Activated T-cell treated with anti-CD3 and anti-CD28 coated beads, Interleukin-2, amount 50 U/mL, for 24 hours (primary cell): ENCODE measurements at regions not wholly inside any gene's neighbourhood (a gene's known extent, or its start where the extent isn't known, plus 50 kb on each side); places are given as distances from the start of the nearest gene placed in this dataset.

ENCODE experiments used
- DNase-seq: peaks from one replicate; pipeline ENCODE4 v3.0.0-alpha.2; 2020
- H3K27ac Mint-ChIP-seq: 2 replicates; pipeline ENCODE4 v1.8.0; 2020; ENCODE audit warnings: mild to moderate bottlenecking, mixed read lengths
- H3K27me3 Mint-ChIP-seq: 2 replicates; pipeline ENCODE4 v1.8.0; 2020; ENCODE audit warnings: mixed read lengths
- H3K36me3 Mint-ChIP-seq: 2 replicates; pipeline ENCODE4 v1.8.0; 2020; ENCODE audit warnings: low read depth, mixed read lengths
- H3K4me1 Mint-ChIP-seq: 2 replicates; pipeline ENCODE4 v1.8.0; 2020; ENCODE audit warnings: low read depth, mixed read lengths
- H3K4me3 Mint-ChIP-seq: 2 replicates; pipeline ENCODE4 v1.8.0; 2020; ENCODE audit warnings: mild to moderate bottlenecking, moderate library complexity, mixed read lengths
- H3K9me3 Mint-ChIP-seq: 2 replicates; pipeline ENCODE4 v1.8.0; 2020; ENCODE audit warnings: mixed read lengths

- DNase-seq = no peak
- Mint-ChIP-seq H3K4me3 (no peak overlapping the region), H3K27me3 (no peaks in the 10 kb centered on the region), H3K9me3 (no peaks in the 10 kb centered on the region), H3K27ac (no peak overlapping the region), H3K36me3 (no peaks in the 10 kb centered on the region), H3K4me1 (no peaks in the 10 kb centered on the region)
Observed at GRCh38 chr1:238673561-238673960, 712.8 kb upstream of the CHRM3 start.

GRCh38 chr1:238672806-238673205 is 713.6 kb upstream of the CHRM3 start:
- H3K27ac Mint-ChIP-seq = no peak overlapping the region
- H3K4me3 Mint-ChIP-seq = no peak overlapping the region
- H3K36me3 Mint-ChIP-seq = no peaks in the 10 kb centered on the region
- H3K27me3 Mint-ChIP-seq = no peaks in the 10 kb centered on the region
- no peaks in the 10 kb centered on the region for H3K4me1 Mint-ChIP-seq
- H3K9me3 Mint-ChIP-seq = peaks cover 2% of the 10 kb centered on the region
- no peak for DNase-seq

- H3K4me3 Mint-ChIP-seq = no peak overlapping the region
- H3K27ac Mint-ChIP-seq = no peak overlapping the region
- H3K4me1 Mint-ChIP-seq = no peaks in the 10 kb centered on the region
- no peaks in the 10 kb centered on the region for H3K27me3 Mint-ChIP-seq
- DNase-seq = no peak
- H3K36me3 Mint-ChIP-seq = no peaks in the 10 kb centered on the region
- peaks cover 2% of the 10 kb centered on the region for H3K9me3 Mint-ChIP-seq
Observed at GRCh38 chr1:238672262-238672661, 714.1 kb upstream of the CHRM3 start.

- H3K27me3 Mint-ChIP-seq = no peaks in the 10 kb centered on the region
- peaks cover 10% of the 10 kb centered on the region for H3K9me3 Mint-ChIP-seq
- no peaks in the 10 kb centered on the region for H3K4me1 Mint-ChIP-seq
- H3K36me3 Mint-ChIP-seq = no peaks in the 10 kb centered on the region
- H3K27ac Mint-ChIP-seq = no peak overlapping the region
- no peak overlapping the region for H3K4me3 Mint-ChIP-seq
- no peak for DNase-seq
Observed at GRCh38 chr1:238664139-238664538, 722.2 kb upstream of the CHRM3 start.

GRCh38 chr1:238660849-238661248 is 725.5 kb upstream of the CHRM3 start:
- H3K9me3 Mint-ChIP-seq = peaks cover 8% of the 10 kb centered on the region
- H3K27me3 Mint-ChIP-seq = no peaks in the 10 kb centered on the region
- no peak for DNase-seq
- H3K4me3 Mint-ChIP-seq = no peak overlapping the region
- H3K27ac Mint-ChIP-seq = no peak overlapping the region
- no peaks in the 10 kb centered on the region for H3K4me1 Mint-ChIP-seq
- H3K36me3 Mint-ChIP-seq = no peaks in the 10 kb centered on the region

- H3K9me3 Mint-ChIP-seq = peaks cover 11% of the 10 kb centered on the region
- H3K4me1 Mint-ChIP-seq = no peaks in the 10 kb centered on the region
- H3K4me3 Mint-ChIP-seq = no peak overlapping the region
- no peak overlapping the region for H3K27ac Mint-ChIP-seq
- H3K27me3 Mint-ChIP-seq = no peaks in the 10 kb centered on the region
- no peaks in the 10 kb centered on the region for H3K36me3 Mint-ChIP-seq
- no peak for DNase-seq
Observed at GRCh38 chr1:238658763-238659162, 727.6 kb upstream of the CHRM3 start.

GRCh38 chr1:238653693-238654321 is 732.6 kb upstream of the CHRM3 start:
- Mint-ChIP-seq H3K4me3 (no peak overlapping the region), H3K27me3 (no peaks in the 10 kb centered on the region), H3K27ac (no peak overlapping the region), H3K36me3 (no peaks in the 10 kb centered on the region), H3K9me3 (peaks cover 5% of the 10 kb centered on the region), H3K4me1 (no peaks in the 10 kb centered on the region)
- DNase-seq = no peak

GRCh38 chr1:238652346-238652968 is 733.9 kb upstream of the CHRM3 start:
- Mint-ChIP-seq H3K27me3 (no peaks in the 10 kb centered on the region), H3K27ac (no peak overlapping the region), H3K4me1 (no peaks in the 10 kb centered on the region), H3K36me3 (no peaks in the 10 kb centered on the region), H3K4me3 (no peak overlapping the region), H3K9me3 (peaks cover 5% of the 10 kb centered on the region)
- DNase-seq = no peak

GRCh38 chr1:238649200-238649599 is 737.2 kb upstream of the CHRM3 start:
- no peak overlapping the region for H3K4me3 Mint-ChIP-seq
- H3K4me1 Mint-ChIP-seq = no peaks in the 10 kb centered on the region
- no peaks in the 10 kb centered on the region for H3K27me3 Mint-ChIP-seq
- peaks cover 7% of the 10 kb centered on the region for H3K9me3 Mint-ChIP-seq
- H3K27ac Mint-ChIP-seq = no peak overlapping the region
- DNase-seq = no peak
- H3K36me3 Mint-ChIP-seq = no peaks in the 10 kb centered on the region

GRCh38 chr1:238648751-238649150 is 737.6 kb upstream of the CHRM3 start:
- Mint-ChIP-seq H3K4me3 (no peak overlapping the region), H3K9me3 (peaks cover 4% of the 10 kb centered on the region), H3K27ac (no peak overlapping the region), H3K36me3 (no peaks in the 10 kb centered on the region), H3K27me3 (no peaks in the 10 kb centered on the region), H3K4me1 (no peaks in the 10 kb centered on the region)
- DNase-seq = no peak

- no peak overlapping the region for H3K4me3 Mint-ChIP-seq
- no peaks in the 10 kb centered on the region for H3K4me1 Mint-ChIP-seq
- no peak overlapping the region for H3K27ac Mint-ChIP-seq
- no peaks in the 10 kb centered on the region for H3K27me3 Mint-ChIP-seq
- peaks cover 2% of the 10 kb centered on the region for H3K9me3 Mint-ChIP-seq
- no peaks in the 10 kb centered on the region for H3K36me3 Mint-ChIP-seq
- DNase-seq = no peak
Observed at GRCh38 chr1:238648296-238648695, 738.1 kb upstream of the CHRM3 start.

GRCh38 chr1:238647877-238648276 is 738.5 kb upstream of the CHRM3 start:
- Mint-ChIP-seq H3K4me1 (no peaks in the 10 kb centered on the region), H3K36me3 (no peaks in the 10 kb centered on the region), H3K27me3 (no peaks in the 10 kb centered on the region), H3K4me3 (no peak overlapping the region), H3K9me3 (peaks cover 2% of the 10 kb centered on the region), H3K27ac (no peak overlapping the region)
- no peak for DNase-seq

GRCh38 chr1:238642231-238642630 is 744.1 kb upstream of the CHRM3 start:
- H3K9me3 Mint-ChIP-seq = peaks cover 5% of the 10 kb centered on the region
- no peaks in the 10 kb centered on the region for H3K36me3 Mint-ChIP-seq
- H3K4me1 Mint-ChIP-seq = no peaks in the 10 kb centered on the region
- H3K27ac Mint-ChIP-seq = no peak overlapping the region
- H3K27me3 Mint-ChIP-seq = no peaks in the 10 kb centered on the region
- no peak overlapping the region for H3K4me3 Mint-ChIP-seq
- DNase-seq = no peak

GRCh38 chr1:238639861-238640260 is 746.5 kb upstream of the CHRM3 start:
- H3K27me3 Mint-ChIP-seq = no peaks in the 10 kb centered on the region
- no peaks in the 10 kb centered on the region for H3K4me1 Mint-ChIP-seq
- H3K9me3 Mint-ChIP-seq = peaks cover 6% of the 10 kb centered on the region
- no peak overlapping the region for H3K4me3 Mint-ChIP-seq
- no peak for DNase-seq
- no peak overlapping the region for H3K27ac Mint-ChIP-seq
- H3K36me3 Mint-ChIP-seq = no peaks in the 10 kb centered on the region

GRCh38 chr1:238628110-238628509 is 737.4 kb upstream of the ZP4 start:
- Mint-ChIP-seq H3K27me3 (no peaks in the 10 kb centered on the region), H3K9me3 (peaks cover 3% of the 10 kb centered on the region), H3K4me1 (no peaks in the 10 kb centered on the region), H3K36me3 (no peaks in the 10 kb centered on the region), H3K4me3 (no peak overlapping the region), H3K27ac (no peak overlapping the region)
- no peak for DNase-seq

GRCh38 chr1:238624776-238625175 is 734.1 kb upstream of the ZP4 start:
- Mint-ChIP-seq H3K4me1 (no peaks in the 10 kb centered on the region), H3K9me3 (peaks cover under 1% of the 10 kb centered on the region), H3K27ac (no peak overlapping the region), H3K36me3 (no peaks in the 10 kb centered on the region), H3K4me3 (no peak overlapping the region), H3K27me3 (no peaks in the 10 kb centered on the region)
- no peak for DNase-seq
